ENCODE measurements at regions not wholly inside any gene's neighbourhood (a gene's known extent, or its start where the extent isn't known, plus 50 kb on each side); places are given as distances from the start of the nearest gene placed in this dataset.
"Not testable (repeated sequence)": the region's sequence is repeated elsewhere in the genome, so short reads cannot be mapped to it uniquely, and the experiment has no call there.

GRCh38 chr5:36403632-36404311 is 102.1 kb upstream of the RANBP3L start:
- CTCF ChIA-PET (ENCODE audit: unreplicated experiment), result no interaction called here
- TF ChIP-seq EZH2phosphoT487 (IDR thresholded peaks at IDR 0.05; ENCODE audit: borderline replicate concordance, low read depth, low read length) (no peak), CTCF (conservative IDR thresholded peaks at IDR 0.05; ENCODE audit: low read length) (no peak)
- no peak overlapping the region for H3K4me2 ChIP-seq (ENCODE audit: low read length)
- no peaks in the 10 kb centered on the region for H3K36me3 ChIP-seq (ENCODE audit: insufficient read depth, low read length)
- POLR2A ChIA-PET, result interaction anchor here (0.5 to 1.2 kb wide), 4 partner anchors 14 to 1561 kb away, joined by 3 read pairs; no protein-coding TSS in a partner anchor
- H3K9me3 ChIP-seq (ENCODE audit: low read length), result peaks cover 2% of the 10 kb centered on the region; the same call in 1 of the 2 replicates
- no peaks in the 10 kb centered on the region for H3K9me2 ChIP-seq (ENCODE audit: insufficient read depth, low read length)
- H3K27ac ChIP-seq (ENCODE audit: low read depth, low read length, poor library complexity, severe bottlenecking), result no peak overlapping the region
- H4K20me1 ChIP-seq (ENCODE audit: insufficient read depth, low read length), result no peaks in the 10 kb centered on the region
- intact Hi-C loops (cut with micrococcal nuclease; ENCODE audit: unreplicated experiment), result no loop called here
- BruUV-seq (replicated peaks), result no TSS peak
- no peak for DNase-seq (ENCODE audit: low spot score)
- no peak overlapping the region for H3K4me3 ChIP-seq (ENCODE audit: low read depth, low read length, poor library complexity, severe bottlenecking)
- H3K4me1 ChIP-seq (ENCODE audit: insufficient read depth, low read length, poor library complexity, severe bottlenecking), result no peaks in the 10 kb centered on the region
- no peak overlapping the region for H2AFZ ChIP-seq (ENCODE audit: low read length)
- H3K79me2 ChIP-seq (ENCODE audit: insufficient read depth, low read depth, low read length), result no peaks in the 10 kb centered on the region

GRCh38 chr5:36406023-36406422 is 104.3 kb upstream of the RANBP3L start:
- H3K4me3 ChIP-seq (ENCODE audit: low read depth, low read length, poor library complexity, severe bottlenecking), result no peak overlapping the region
- POLR2A ChIA-PET, result no interaction called here
- H3K4me2 ChIP-seq (ENCODE audit: low read length), result no peak overlapping the region
- no TSS peak for BruUV-seq (replicated peaks)
- H2AFZ ChIP-seq (ENCODE audit: low read length), result no peak overlapping the region
- no peak for TF ChIP-seq CTCF (conservative IDR thresholded peaks at IDR 0.05; ENCODE audit: low read length)
- peaks cover 5% of the 10 kb centered on the region; the same call in 1 of the 2 replicates for H3K9me3 ChIP-seq (ENCODE audit: low read length)
- H3K27ac ChIP-seq (ENCODE audit: low read depth, low read length, poor library complexity, severe bottlenecking), result no peak overlapping the region
- no peaks in the 10 kb centered on the region for H3K9me2 ChIP-seq (ENCODE audit: insufficient read depth, low read length)
- no peaks in the 10 kb centered on the region for H3K4me1 ChIP-seq (ENCODE audit: insufficient read depth, low read length, poor library complexity, severe bottlenecking)
- CTCF ChIA-PET (ENCODE audit: unreplicated experiment), result no interaction called here
- no peaks in the 10 kb centered on the region for H4K20me1 ChIP-seq (ENCODE audit: insufficient read depth, low read length)
- intact Hi-C loops (cut with micrococcal nuclease; ENCODE audit: unreplicated experiment), result no loop called here
- H3K79me2 ChIP-seq (ENCODE audit: insufficient read depth, low read depth, low read length), result no peaks in the 10 kb centered on the region
- no peak for DNase-seq (ENCODE audit: low spot score)
- no peaks in the 10 kb centered on the region for H3K36me3 ChIP-seq (ENCODE audit: insufficient read depth, low read length)

- no peak for TF ChIP-seq EZH2phosphoT487 (IDR thresholded peaks at IDR 0.05; ENCODE audit: borderline replicate concordance, low read depth, low read length)
- TF ChIP-seq CTCF (conservative IDR thresholded peaks at IDR 0.05; ENCODE audit: low read length), result no peak
- Histone ChIP-seq H4K20me1 (ENCODE audit: insufficient read depth, low read length) (no peaks in the 10 kb centered on the region), H2AFZ (ENCODE audit: low read length) (no peak overlapping the region), H3K79me2 (ENCODE audit: insufficient read depth, low read depth, low read length) (no peaks in the 10 kb centered on the region), H3K9me2 (ENCODE audit: insufficient read depth, low read length) (no peaks in the 10 kb centered on the region; the same call in 1 of the 2 replicates), H3K4me2 (ENCODE audit: low read length) (no peak overlapping the region), H3K36me3 (ENCODE audit: insufficient read depth, low read length) (no peaks in the 10 kb centered on the region), H3K4me1 (ENCODE audit: insufficient read depth, low read length, poor library complexity, severe bottlenecking) (no peaks in the 10 kb centered on the region), H3K9me3 (ENCODE audit: low read length) (peaks cover 5% of the 10 kb centered on the region; the same call in 1 of the 2 replicates), H3K27ac (ENCODE audit: low read depth, low read length, poor library complexity, severe bottlenecking) (no peak overlapping the region), H3K4me3 (ENCODE audit: low read depth, low read length, poor library complexity, severe bottlenecking) (no peak overlapping the region)
- no TSS peak for BruUV-seq (replicated peaks)
- intact Hi-C loops (cut with micrococcal nuclease; ENCODE audit: unreplicated experiment), result no loop called here
- ChIA-PET CTCF (ENCODE audit: unreplicated experiment) (no interaction called here), POLR2A (interaction anchor here (1.1 kb wide), 1 partner anchor 9 kb away, joined by 3 read pairs; no protein-coding TSS in a partner anchor)
- DNase-seq (ENCODE audit: low spot score), result no peak
Observed at GRCh38 chr5:36407396-36407795, 105.7 kb upstream of the RANBP3L start.

- H3K27ac ChIP-seq (ENCODE audit: low read depth, low read length, poor library complexity, severe bottlenecking); H3K9me3 ChIP-seq (ENCODE audit: low read length); H3K4me3 ChIP-seq (ENCODE audit: low read depth, low read length, poor library complexity, severe bottlenecking); DNase-seq (ENCODE audit: low spot score); H3K4me1 ChIP-seq (ENCODE audit: insufficient read depth, low read length, poor library complexity, severe bottlenecking); H2AFZ ChIP-seq (ENCODE audit: low read length); CTCF ChIA-PET (ENCODE audit: unreplicated experiment); BruUV-seq (replicated peaks); POLR2A ChIA-PET; H3K36me3 ChIP-seq (ENCODE audit: insufficient read depth, low read length); H3K9me2 ChIP-seq (ENCODE audit: insufficient read depth, low read length); H3K79me2 ChIP-seq (ENCODE audit: insufficient read depth, low read depth, low read length); H3K4me2 ChIP-seq (ENCODE audit: low read length); H4K20me1 ChIP-seq (ENCODE audit: insufficient read depth, low read length): not testable (repeated sequence)
- intact Hi-C loops (cut with micrococcal nuclease; ENCODE audit: unreplicated experiment), result loop anchor here (5.0 kb wide), 1 partner anchor 288 kb away; no protein-coding TSS in a partner anchor
Observed at GRCh38 chr5:36409711-36410110, 108.0 kb upstream of the RANBP3L start.
